AG04449 (cell line): ENCODE measurements at regions not wholly inside any gene's neighbourhood (a gene's known extent, or its start where the extent isn't known, plus 50 kb on each side); places are given as distances from the start of the nearest gene placed in this dataset.
A peak's percentile ranks its signal among the peaks of the same experiment; 100 is the strongest.

Experiments
- CTCF ChIA-PET: fragments of 350-600 bp; formaldehyde crosslinking; extraction: SDS; loops from one replicate; lab custom pipeline; 2021; ENCODE audit warnings: antibody characterized with exemption; lab: Yijun Ruan, JAX
- POLR2A ChIA-PET: fragments of 400-600, 350-600 bp; formaldehyde crosslinking; extraction: SDS; loops from one replicate; lab custom pipeline; 2020; ENCODE audit warnings: antibody characterized with exemption, inconsistent platforms; lab: Yijun Ruan, JAX
- DNase-seq: peaks from one replicate; pipeline ENCODE4 v3.0.0-alpha.2; 2010; ENCODE audit warnings: low read depth, low spot score
- H3K4me3 ChIP-seq: 2 replicates; pipeline ENCODE4 v1.5.1; 2011; ENCODE audit warnings: low read depth, mild to moderate bottlenecking, control low read depth, low read length
- CTCF ChIP-seq: IDR thresholded peaks from one replicate; pipeline ENCODE4 v1.5.1; 2011; ENCODE audit warnings: mild to moderate bottlenecking, moderate library complexity, low read length, control low read depth, inconsistent platforms; ENCODE audit not compliant: insufficient read depth; ENCODE audit errors: missing control alignments

- no peak for DNase-seq
- ChIA-PET CTCF (no interaction called here), POLR2A (no interaction called here)
- H3K4me3 ChIP-seq, result no peak overlapping the region
- no peak for TF ChIP-seq CTCF
Observed at GRCh38 chr13:106287351-106287750, 248.1 kb downstream of the EFNB2 start.

GRCh38 chr13:106286811-106287210, 248.7 kb downstream of the EFNB2 start:
- H3K4me3 ChIP-seq, result no peak overlapping the region
- ChIA-PET POLR2A (no interaction called here), CTCF (no interaction called here)
- no peak for TF ChIP-seq CTCF
- DNase-seq, result no peak

- ChIA-PET CTCF (interaction anchor here (2.0 kb wide), 1 partner anchor 8 kb away, joined by 4 read pairs; no protein-coding TSS in a partner anchor), POLR2A (no interaction called here)
- peak; percentile 21 for DNase-seq
- no peak for TF ChIP-seq CTCF
- H3K4me3 ChIP-seq, result no peak overlapping the region
Observed at GRCh38 chr13:106284358-106284757, 251.1 kb downstream of the EFNB2 start.

GRCh38 chr13:106281426-106281825, 254.0 kb downstream of the EFNB2 start:
- TF ChIP-seq CTCF, result no peak
- POLR2A ChIA-PET, result no interaction called here
- DNase-seq, result no peak
- no peak overlapping the region for H3K4me3 ChIP-seq
- CTCF ChIA-PET, result interaction anchor here (1.2 kb wide), 1 partner anchor 13 kb away, joined by 3 read pairs; no protein-coding TSS in a partner anchor

- DNase-seq, result no peak
- CTCF ChIA-PET, result interaction anchor here (1.2 kb wide), 1 partner anchor 11 kb away, joined by 4 read pairs; no protein-coding TSS in a partner anchor
- TF ChIP-seq CTCF, result no peak
- no peak overlapping the region for H3K4me3 ChIP-seq
- POLR2A ChIA-PET, result no interaction called here
Observed at GRCh38 chr13:106277484-106278154, 257.8 kb downstream of the EFNB2 start.

- H3K4me3 ChIP-seq, result no peak overlapping the region
- POLR2A ChIA-PET, result no interaction called here
- CTCF ChIA-PET, result interaction anchor here (1.4 kb wide), 1 partner anchor 9 kb away, joined by 4 read pairs; no protein-coding TSS in a partner anchor
- DNase-seq, result no peak
- TF ChIP-seq CTCF, result no peak
Observed at GRCh38 chr13:106276876-106277275, 258.6 kb downstream of the EFNB2 start.
